Smooth muscle cell (in vitro differentiated cells): ENCODE measurements at regions not wholly inside any gene's neighbourhood (a gene's known extent, or its start where the extent isn't known, plus 50 kb on each side); places are given as distances from the start of the nearest gene placed in this dataset.

Experiments
- DNase-seq: peaks from one replicate; lab custom pipeline; 2025; ENCODE audit not compliant: unreplicated experiment; lab: John Stamatoyannopoulos, UW
- H2AFZ ChIP-seq: fragments of 200-600 bp; sonication (generic); 2 replicates; pipeline ENCODE4 v1.6.0; 2016; ENCODE audit warnings: antibody characterized with exemption, low read depth, mild to moderate bottlenecking
- H3F3A ChIP-seq: fragments of 200-600 bp; sonication (generic); 2 replicates; pipeline ENCODE4 v1.6.0; 2017; ENCODE audit warnings: antibody characterized with exemption, low read depth
- H3K27ac ChIP-seq: fragments of 200-600 bp; sonication (generic); 2 replicates; pipeline ENCODE4 v1.5.1; 2016; ENCODE audit warnings: low read depth, mild to moderate bottlenecking
- H3K27me3 ChIP-seq: fragments of 200-600 bp; sonication (generic); 2 replicates; pipeline ENCODE4 v1.6.1; 2016; ENCODE audit warnings: low read depth, mild to moderate bottlenecking
- H3K36me3 ChIP-seq: fragments of 200-600 bp; sonication (generic); 2 replicates; pipeline ENCODE4 v1.5.1; 2016; ENCODE audit warnings: low read depth
- H3K4me1 ChIP-seq: fragments of 200-600 bp; sonication (generic); 2 replicates; pipeline ENCODE4 v1.5.1; 2016; ENCODE audit warnings: low read depth
- H3K4me2 ChIP-seq: fragments of 200-600 bp; sonication (generic); 2 replicates; pipeline ENCODE4 v1.6.0; 2016; ENCODE audit warnings: mild to moderate bottlenecking
- H3K4me3 ChIP-seq: fragments of 200-600 bp; sonication (generic); 2 replicates; pipeline ENCODE4 v1.5.1; 2016; ENCODE audit warnings: mild to moderate bottlenecking
- H3K79me2 ChIP-seq: fragments of 200-600 bp; sonication (generic); 2 replicates; pipeline ENCODE4 v1.6.0; 2016; ENCODE audit warnings: low read depth, mild to moderate bottlenecking
- H3K9ac ChIP-seq: fragments of 200-600 bp; sonication (generic); 2 replicates; pipeline ENCODE4 v1.6.0; 2016; ENCODE audit warnings: low read depth
- H3K9me3 ChIP-seq: fragments of 200-600 bp; sonication (generic); replicated peaks from 2 replicates; pipeline ENCODE4 v1.5.1; 2016; ENCODE audit warnings: low read depth
- H4K20me1 ChIP-seq: fragments of 200-600 bp; sonication (generic); 2 replicates; pipeline ENCODE4 v1.6.0; 2016; ENCODE audit warnings: low read depth
- CTCF ChIP-seq: fragments of 200-600 bp; sonication (generic); IDR thresholded peaks from 2 replicates; pipeline ENCODE4 v1.5.1; 2017; ENCODE audit warnings: borderline replicate concordance, mild to moderate bottlenecking, antibody characterized with exemption; ENCODE audit not compliant: insufficient read depth, poor library complexity, severe bottlenecking
- WGBS: methylation state at CpG from one replicate; pipeline ENCODE4 v1.1.7; 2016; ENCODE audit warnings: low lambda C conversion rate; 5-methylcytosine and 5-hydroxymethylcytosine counted together

DNA sequence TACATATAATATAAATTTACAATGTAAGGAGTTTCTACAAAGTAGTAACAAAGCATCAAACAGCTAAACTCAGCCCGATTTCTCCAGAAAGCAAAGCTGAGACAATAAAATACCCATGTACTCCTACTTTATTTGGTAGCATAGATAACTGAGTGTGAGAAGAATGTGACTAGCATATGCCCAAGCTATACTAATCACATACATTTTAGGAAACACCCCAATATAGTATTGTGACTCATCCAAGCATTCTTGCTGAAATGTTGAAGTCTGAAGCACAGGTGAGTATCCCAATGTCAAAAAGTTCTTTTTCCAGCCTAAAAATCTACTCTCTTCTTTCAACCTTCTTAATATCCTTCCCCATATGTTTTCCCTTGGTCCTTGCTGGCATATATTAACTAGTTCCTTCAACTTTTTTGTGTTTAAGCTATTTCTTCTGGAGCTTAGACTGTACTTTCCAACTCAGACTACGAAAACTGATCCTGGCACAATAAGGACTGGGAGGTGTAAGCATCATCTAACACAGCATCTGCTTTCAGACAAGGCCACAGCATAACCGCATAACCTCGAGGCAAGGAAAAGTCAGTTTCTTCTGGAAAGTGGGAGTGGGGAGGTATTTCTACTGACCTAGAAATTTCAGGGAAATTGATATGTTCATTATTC, 163.0 kb upstream of the RNPC3 start:
- no peaks in the 10 kb centered on the region for H3F3A ChIP-seq
- no peaks in the 10 kb centered on the region for H3K9me3 ChIP-seq
- H3K36me3 ChIP-seq = no peaks in the 10 kb centered on the region
- H3K79me2 ChIP-seq = no peaks in the 10 kb centered on the region
- no peak for TF ChIP-seq CTCF
- no peaks in the 10 kb centered on the region for H4K20me1 ChIP-seq
- H3K27me3 ChIP-seq = no peaks in the 10 kb centered on the region
- H3K4me3 ChIP-seq = no peak overlapping the region
- DNase-seq = no peak
- 91% methylated on average over 4 of the region's 4 CpGs for WGBS
- no peak overlapping the region for H3K9ac ChIP-seq
- no peaks in the 10 kb centered on the region for H3K4me1 ChIP-seq
- no peak overlapping the region for H3K4me2 ChIP-seq
- H3K27ac ChIP-seq = no peak overlapping the region
- peak overlapping the region; percentile 37 for H2AFZ ChIP-seq

DNA sequence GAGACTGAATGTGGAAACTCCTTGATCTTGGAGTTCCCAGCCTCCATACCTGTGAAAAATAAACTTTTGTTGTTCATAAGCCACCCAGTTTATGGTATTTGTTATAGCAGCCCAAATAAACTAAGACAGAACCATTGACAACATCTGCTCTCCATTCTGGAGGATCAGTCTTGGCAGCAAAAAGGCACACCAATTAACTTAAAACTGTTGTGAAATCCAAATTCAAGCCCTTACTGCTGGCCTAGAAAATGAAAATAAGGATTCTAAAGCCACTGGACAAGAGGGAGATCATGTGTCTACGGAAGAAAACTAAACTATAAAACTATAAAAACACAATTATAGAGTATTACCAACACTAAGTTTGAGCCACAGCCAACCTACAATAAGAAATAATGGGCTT, 172.1 kb upstream of the RNPC3 start:
- DNase-seq = no peak
- H2AFZ ChIP-seq = no peak overlapping the region
- H3K79me2 ChIP-seq = no peaks in the 10 kb centered on the region
- H3K9ac ChIP-seq = no peak overlapping the region
- H3K4me3 ChIP-seq = no peak overlapping the region
- no peaks in the 10 kb centered on the region for H3K27me3 ChIP-seq
- no peak for TF ChIP-seq CTCF
- H3K4me2 ChIP-seq = no peak overlapping the region
- WGBS = 96% methylated on average over 1 of the region's 1 CpG
- H3K27ac ChIP-seq = no peak overlapping the region
- no peaks in the 10 kb centered on the region for H3F3A ChIP-seq
- H4K20me1 ChIP-seq = no peaks in the 10 kb centered on the region
- no peaks in the 10 kb centered on the region for H3K9me3 ChIP-seq
- no peaks in the 10 kb centered on the region for H3K4me1 ChIP-seq
- no peaks in the 10 kb centered on the region for H3K36me3 ChIP-seq

GRCh38 chr1:103348136-103348535, 177.4 kb upstream of the RNPC3 start:
- H4K20me1 ChIP-seq = no peaks in the 10 kb centered on the region
- no peak overlapping the region for H3K9ac ChIP-seq
- no peak for DNase-seq
- no peaks in the 10 kb centered on the region for H3K27me3 ChIP-seq
- 72% methylated on average over 1 of the region's 1 CpG for WGBS
- H3K79me2 ChIP-seq = no peaks in the 10 kb centered on the region
- H3K27ac ChIP-seq = no peak overlapping the region
- H3K36me3 ChIP-seq = no peaks in the 10 kb centered on the region
- no peak overlapping the region for H2AFZ ChIP-seq
- no peak overlapping the region for H3K4me2 ChIP-seq
- H3F3A ChIP-seq = no peaks in the 10 kb centered on the region
- H3K4me1 ChIP-seq = no peaks in the 10 kb centered on the region
- H3K4me3 ChIP-seq = no peak overlapping the region
- no peaks in the 10 kb centered on the region for H3K9me3 ChIP-seq
- no peak for TF ChIP-seq CTCF

GRCh38 chr1:103344930-103345329, 180.6 kb upstream of the RNPC3 start:
- Histone ChIP-seq H3F3A (no peaks in the 10 kb centered on the region), H4K20me1 (no peaks in the 10 kb centered on the region), H3K4me3 (no peak overlapping the region), H3K4me2 (no peak overlapping the region), H3K27ac (no peak overlapping the region), H3K36me3 (no peaks in the 10 kb centered on the region), H3K4me1 (no peaks in the 10 kb centered on the region), H3K9ac (no peak overlapping the region), H3K9me3 (no peaks in the 10 kb centered on the region), H2AFZ (no peak overlapping the region), H3K79me2 (no peaks in the 10 kb centered on the region), H3K27me3 (no peaks in the 10 kb centered on the region)
- WGBS = 96% methylated on average over 3 of the region's 3 CpGs
- TF ChIP-seq CTCF = no peak
- DNase-seq = no peak
